K562 (cell line): ENCODE measurements at regions not wholly inside any gene's neighbourhood (a gene's known extent, or its start where the extent isn't known, plus 50 kb on each side); places are given as distances from the start of the nearest gene placed in this dataset.

Experiments
- ATAC-seq: fragments of 200-7000 bp; cut with Tn5 transposase; 3 replicates; pipeline ENCODE4 v1.9.1; 2020; ENCODE audit warnings: moderate library complexity
- BruUV-seq: library from RNA; stranded (reverse); fragments of 400-500 nt; replicated peaks from 2 replicates; lab custom pipeline; 2021; lab: Mats Ljungman, UMichigan
- CTCF ChIA-PET: fragments of 300-600 bp; formaldehyde crosslinking; extraction: SDS; loops from one replicate; lab custom pipeline; 2021; ENCODE audit warnings: low intra/inter-chr PET ratio; lab: Yijun Ruan, JAX
- POLR2A ChIA-PET: fragments of 300-600, 350-650 bp; sonication (Branson Sonifier 250); formaldehyde crosslinking; extraction: SDS; loops from one replicate; lab custom pipeline; 2021; ENCODE audit warnings: antibody characterized with exemption, inconsistent platforms; lab: Yijun Ruan, JAX
- DNase-seq, 4 experiments: peaks; one replicate each; pipeline versions ENCODE4 v3.0.0 to v3.0.0-alpha.2; 2011 to 2018; ENCODE audit warnings: low spot score in 3 of 4, mixed read lengths in 3 of 4; ENCODE audit errors: extremely low read depth in 1 of 4
- FAIRE-seq: peaks from 2 replicates; lab custom pipeline; 2011; peaks lifted over from hg19 to GRCh38; lab: Jason Lieb, UNC
- H2AFZ ChIP-seq: 2 replicates; pipeline ENCODE4 v1.6.0; 2011; ENCODE audit warnings: low read depth, low read length, control low read depth, inconsistent platforms
- H3K27ac ChIP-seq: fragments of 200-600 bp; 3 replicates; pipeline ENCODE4 v1.8.0; 2011; ENCODE audit warnings: low read depth, mild to moderate bottlenecking, control low read depth, inconsistent platforms, low read length, moderate library complexity, mixed read lengths; ENCODE audit errors: extremely low read depth
- H3K27me3 ChIP-seq, 2 experiments: fragments of 300-600 bp in 1 of 2; 2 replicates in 1 of 2; 3 replicates in 1 of 2; pipeline versions ENCODE4 v1.6.0 to v1.8.0; 2011; ENCODE audit warnings: inconsistent platforms in 2 of 2, low read length in 2 of 2, mild to moderate bottlenecking in 1 of 2, mixed read lengths in 1 of 2, moderate library complexity in 1 of 2; ENCODE audit not compliant: control insufficient read depth in 2 of 2, insufficient read depth in 2 of 2
- H3K36me3 ChIP-seq: fragments of 300-600 bp; 3 replicates; pipeline ENCODE4 v1.8.0; 2011; ENCODE audit warnings: mild to moderate bottlenecking, low read length, inconsistent platforms; ENCODE audit not compliant: control insufficient read depth, insufficient read depth
- H3K4me1 ChIP-seq, 2 experiments: fragments of 200-600 bp in 1 of 2; replicated peaks in 1 of 2; 2 replicates in 1 of 2; 3 replicates in 1 of 2; pipeline versions ENCODE4 v1.5.1 to v1.8.0; 2011; ENCODE audit warnings: inconsistent platforms in 2 of 2, low read length in 2 of 2, mild to moderate bottlenecking in 1 of 2, mixed read lengths in 1 of 2, moderate library complexity in 1 of 2; ENCODE audit not compliant: control insufficient read depth in 2 of 2, insufficient read depth in 2 of 2
- H3K4me2 ChIP-seq: 2 replicates; pipeline ENCODE4 v1.6.1; 2011; ENCODE audit warnings: low read length, control low read depth, inconsistent platforms, mixed read lengths; ENCODE audit not compliant: insufficient read depth
- H3K4me3 ChIP-seq: fragments of 200-600 bp; sonication (generic), shearing (Covaris generic); 2 replicates; pipeline ENCODE4 v1.5.1; 2016; ENCODE audit warnings: control low read depth, inconsistent platforms
- H3K79me2 ChIP-seq: fragments of 200-600 bp; 3 replicates; pipeline ENCODE4 v1.8.0; 2011; ENCODE audit warnings: low read length, inconsistent platforms; ENCODE audit not compliant: control insufficient read depth, insufficient read depth
- H3K9ac ChIP-seq, 2 experiments: 2 replicates each; pipeline versions ENCODE4 v1.6.0 to v1.6.1; 2011; ENCODE audit warnings: low read depth in 2 of 2, low read length in 2 of 2, control low read depth in 1 of 2, inconsistent platforms in 1 of 2, mild to moderate bottlenecking in 1 of 2, mixed read lengths in 1 of 2; ENCODE audit not compliant: insufficient read depth in 1 of 2
- H3K9me1 ChIP-seq: one replicate; pipeline ENCODE4 v1.6.0; 2011; ENCODE audit warnings: inconsistent platforms, mild to moderate bottlenecking, low read length, moderate library complexity; ENCODE audit not compliant: control insufficient read depth, insufficient read depth
- H3K9me3 ChIP-seq: replicated peaks from 2 replicates; pipeline ENCODE4 v1.5.1; 2011; ENCODE audit warnings: low read depth, low read length, inconsistent platforms; ENCODE audit not compliant: control insufficient read depth, insufficient read depth
- H4K20me1 ChIP-seq: replicated peaks from 2 replicates; pipeline ENCODE4 v1.6.1; 2011; ENCODE audit warnings: low read length, inconsistent platforms, mixed read lengths; ENCODE audit not compliant: control insufficient read depth, insufficient read depth
- ARID3B ChIP-seq: fragments of 250-450 bp; sonication (Bioruptor Pico); IDR thresholded peaks from 2 replicates; pipeline ENCODE4 v1.4.0; 2020; ENCODE audit warnings: borderline replicate concordance
- CXXC5 ChIP-seq: fragments of 250-450 bp; sonication (Bioruptor Pico); IDR thresholded peaks from 2 replicates; pipeline ENCODE4 v1.8.0; 2022; ENCODE audit warnings: inconsistent platforms, mild to moderate bottlenecking, moderate library complexity
- DACH1 ChIP-seq: fragments of 450-650 bp; IDR thresholded peaks from 2 replicates; pipeline ENCODE4 v1.6.1; 2018; ENCODE audit not compliant: partially characterized antibody
- FOXK2 ChIP-seq, 2 experiments: fragments of 450-650 bp; IDR thresholded peaks in 1 of 2; conservative IDR thresholded peaks in 1 of 2; 2 replicates each; pipeline ENCODE4 v1.6.1; 2016; ENCODE audit warnings: low read depth in 2 of 2, mild to moderate bottlenecking in 1 of 2
- HCFC1 ChIP-seq: IDR thresholded peaks from 2 replicates; pipeline ENCODE4 v1.6.1; 2012; ENCODE audit warnings: low read depth, low read length, improper control_type of control experiment
- PRPF4 ChIP-seq: fragments of 200-400 bp; formaldehyde crosslinking; IDR thresholded peaks from one replicate; pipeline ENCODE4 v1.6.1; 2017; ENCODE audit warnings: low read length, low read depth, mild to moderate bottlenecking; ENCODE audit not compliant: insufficient read depth, poor library complexity, severe bottlenecking
- TGIF2 ChIP-seq: sonication (generic); formaldehyde crosslinking; IDR thresholded peaks from 2 replicates; pipeline ENCODE4 v1.8.1; 2022; ENCODE audit warnings: mild to moderate bottlenecking, missing genetic modification reagents, moderate library complexity
- WGBS: fragments of 100-300 bp; shearing (Covaris generic); methylation state at CpG from one replicate; pipeline ENCODE4 v1.1.6; 2016; ENCODE audit warnings: low coverage, mixed read lengths; ENCODE audit not compliant: insufficient coverage; ENCODE audit errors: missing lambda C conversion rate; 5-methylcytosine and 5-hydroxymethylcytosine counted together
- in situ Hi-C: fragments of 300-500 bp; cut with MboI; formaldehyde crosslinking; loops from 4 replicates; pipeline ENCODE4 v1.15.0; 2018; ENCODE audit warnings: inconsistent platforms, mixed read lengths
- intact Hi-C: fragments of 100-400 bp; cut with micrococcal nuclease; formaldehyde crosslinking; loops from 2 replicates; pipeline ENCODE4 v1.14.2; 2022
- TF ChIP-seq, protein P1 (sequence below): fragments of 250-450 bp; sonication (Bioruptor Pico); IDR thresholded peaks from 2 replicates; pipeline ENCODE4 v1.5.0; 2021; ENCODE audit warnings: mild to moderate bottlenecking, borderline replicate concordance

DNA sequence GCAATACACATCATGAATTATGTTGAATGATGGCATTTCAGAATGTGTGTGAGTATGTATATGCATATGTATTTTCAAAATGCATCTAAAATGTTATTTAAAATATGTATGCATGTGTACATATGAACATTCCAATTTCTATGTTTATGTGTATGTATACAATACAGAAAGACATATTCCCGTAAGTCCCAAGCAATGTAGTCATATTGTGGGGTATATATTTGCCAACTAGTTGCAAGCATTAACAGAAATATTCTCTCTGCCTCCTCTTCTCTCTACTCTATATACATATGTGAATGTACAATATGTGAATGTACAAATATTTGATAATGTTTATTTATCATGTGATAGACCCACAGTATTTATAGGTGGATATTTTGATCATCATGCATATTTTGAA, 345.8 kb upstream of the ZEB2 start (continued):
- no peak for TF ChIP-seq FOXK2 (conservative IDR thresholded peaks at IDR 0.05 in 1 of 2, IDR thresholded peaks at IDR 0.05 in 1 of 2; ENCODE audit: low read depth in 2 of 2)
- no peak for TF ChIP-seq ARID3B (CRISPR knock-in tag)
- TF ChIP-seq, protein P1, sequence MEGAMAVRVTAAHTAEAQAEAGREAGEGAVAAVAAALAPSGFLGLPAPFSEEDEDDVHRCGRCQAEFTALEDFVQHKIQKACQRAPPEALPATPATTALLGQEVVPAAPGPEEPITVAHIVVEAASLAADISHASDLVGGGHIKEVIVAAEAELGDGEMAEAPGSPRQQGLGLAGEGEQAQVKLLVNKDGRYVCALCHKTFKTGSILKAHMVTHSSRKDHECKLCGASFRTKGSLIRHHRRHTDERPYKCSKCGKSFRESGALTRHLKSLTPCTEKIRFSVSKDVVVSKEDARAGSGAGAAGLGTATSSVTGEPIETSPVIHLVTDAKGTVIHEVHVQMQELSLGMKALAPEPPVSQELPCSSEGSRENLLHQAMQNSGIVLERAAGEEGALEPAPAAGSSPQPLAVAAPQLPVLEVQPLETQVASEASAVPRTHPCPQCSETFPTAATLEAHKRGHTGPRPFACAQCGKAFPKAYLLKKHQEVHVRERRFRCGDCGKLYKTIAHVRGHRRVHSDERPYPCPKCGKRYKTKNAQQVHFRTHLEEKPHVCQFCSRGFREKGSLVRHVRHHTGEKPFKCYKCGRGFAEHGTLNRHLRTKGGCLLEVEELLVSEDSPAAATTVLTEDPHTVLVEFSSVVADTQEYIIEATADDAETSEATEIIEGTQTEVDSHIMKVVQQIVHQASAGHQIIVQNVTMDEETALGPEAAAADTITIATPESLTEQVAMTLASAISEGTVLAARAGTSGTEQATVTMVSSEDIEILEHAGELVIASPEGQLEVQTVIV = no peak
- no peak for TF ChIP-seq CXXC5 (CRISPR knock-in tag)
- TF ChIP-seq, all 486 proteins: peak for 0

- H3K4me2 ChIP-seq = no peak overlapping the region
- H3K27me3 ChIP-seq = no peaks in the 10 kb centered on the region
- H3K9me3 ChIP-seq = no peaks in the 10 kb centered on the region; the same call in 1 of the 2 replicates
- no peak for FAIRE-seq
- in situ Hi-C loops (no loop called here), intact Hi-C loops (no loop called here)
- H3K9ac ChIP-seq = no peak overlapping the region
- H3K27ac ChIP-seq = no peak overlapping the region
- no peaks in the 10 kb centered on the region for H3K36me3 ChIP-seq
- DNase-seq = no peak
- H2AFZ ChIP-seq = no peak overlapping the region; the same call in 1 of the 2 replicates
- no peaks in the 10 kb centered on the region for H4K20me1 ChIP-seq
- no peak for ATAC-seq
- no peak overlapping the region for H3K4me3 ChIP-seq
- no peaks in the 10 kb centered on the region for H3K9me1 ChIP-seq
- H3K4me1 ChIP-seq = no peaks in the 10 kb centered on the region
- H3K79me2 ChIP-seq = no peaks in the 10 kb centered on the region
- no TSS peak for BruUV-seq
- TF ChIP-seq TGIF2 (CRISPR knock-in tag) = no peak
- TF ChIP-seq DACH1 = no peak
- TF ChIP-seq HCFC1 = no peak
- TF ChIP-seq PRPF4 = no peak
- ChIA-PET CTCF (no interaction called here), POLR2A (interaction anchor here (1.1 kb wide), 1 partner anchor 11 kb away, joined by 3 read pairs; no protein-coding TSS in a partner anchor)
- 53% methylated on average over 4 of the region's 4 CpGs for WGBS
Observed at GRCh38 chr2:144859716-144860115, 339.8 kb upstream of the ZEB2 start.
